Right lobe of liver (tissue), 4 donors: ENCODE measurements at regions not wholly inside any gene's neighbourhood (a gene's known extent, or its start where the extent isn't known, plus 50 kb on each side); places are given as distances from the start of the nearest gene placed in this dataset.

ENCODE experiments used
- CTCF ChIP-seq, 4 donors: fragments of 200-600 bp in 3 of 4; fragments of 450-650 bp in 1 of 4; IDR thresholded peaks; one replicate each; pipeline versions ENCODE4 v1.5.1 to v1.8.0; 2016 to 2022; ENCODE audit warnings: antibody characterized with exemption in 4 of 4, mild to moderate bottlenecking in 2 of 4
- POLR2A ChIP-seq: fragments of 450-650 bp; IDR thresholded peaks from one replicate; pipeline ENCODE4 v1.6.1; 2017; ENCODE audit warnings: antibody characterized with exemption, mild to moderate bottlenecking
- donor health status: DM: no; HTN: no; CAD: no.
- donor health status: DM: no; HTN: no; CAD: no.
- donor health status: DM: no; HTN: yes; CAD: no.

- TF ChIP-seq CTCF (IDR thresholded peaks at IDR 0.05) (no peak), POLR2A (no peak)
Observed at GRCh38 chr22:47781427-47782111, 1019.1 kb downstream of the TBC1D22A start.
